Heart right ventricle (tissue), 16 donors: ENCODE measurements at regions not wholly inside any gene's neighbourhood (a gene's known extent, or its start where the extent isn't known, plus 50 kb on each side); places are given as distances from the start of the nearest gene placed in this dataset.

Experiments used
- ATAC-seq, 8 donors: fragments of 200-7000 bp; cut with Tn5 transposase; one replicate each; pipeline ENCODE4 v1.9.1; 2020; ENCODE audit warnings: mild to moderate bottlenecking in 8 of 8, moderate library complexity in 8 of 8, moderate number of reproducible peaks in 1 of 8
- DNase-seq, 2 donors: peaks; one replicate each; pipeline ENCODE4 v3.0.0-alpha.2; 2020
- H3K27ac ChIP-seq, 10 donors: fragments of 200-600 bp; sonication (generic) in 2 of 10; one replicate each; pipeline versions ENCODE4 v1.5.0 to v1.8.0; 2020 to 2022; ENCODE audit warnings: mild to moderate bottlenecking in 3 of 10
- H3K27me3 ChIP-seq, 7 donors: fragments of 200-600 bp; one replicate each; pipeline ENCODE4 v1.8.0; 2021 to 2022; ENCODE audit warnings: mild to moderate bottlenecking in 2 of 7
- H3K36me3 ChIP-seq, 9 donors: fragments of 200-600 bp; sonication (generic) in 1 of 9; one replicate each; pipeline versions ENCODE4 v1.5.0 to v1.8.0; 2020 to 2022; ENCODE audit warnings: mild to moderate bottlenecking in 2 of 9
- H3K4me1 ChIP-seq, 9 donors: fragments of 200-600 bp; sonication (generic) in 1 of 9; one replicate each; pipeline versions ENCODE4 v1.5.0 to v1.8.0; 2020 to 2022; ENCODE audit warnings: mild to moderate bottlenecking in 4 of 9
- H3K4me3 ChIP-seq, 10 donors: fragments of 200-600 bp; sonication (generic) in 2 of 10; one replicate each; pipeline versions ENCODE4 v1.5.0 to v1.8.0; 2020 to 2022; ENCODE audit warnings: mild to moderate bottlenecking in 7 of 10, moderate library complexity in 2 of 10
- H3K9me3 ChIP-seq, 11 donors: fragments of 200-600 bp in 10 of 11; sonication (generic) in 2 of 11; one replicate each; pipeline versions ENCODE4 v1.5.0 to v1.8.0; 2013 to 2022; ENCODE audit warnings: mild to moderate bottlenecking in 2 of 11, control low read depth in 1 of 11, moderate library complexity in 1 of 11
- CTCF ChIP-seq, 9 donors: fragments of 200-600 bp; sonication (generic) in 2 of 9; IDR thresholded peaks; one replicate each; pipeline versions ENCODE4 v1.5.0 to v1.8.0; 2021 to 2022; ENCODE audit warnings: antibody characterized with exemption in 9 of 9, mild to moderate bottlenecking in 5 of 9, moderate library complexity in 1 of 9
- WGBS, 2 donors: extraction: QIAGEN DNeasy Blood & Tissue Kit; methylation state at CpG; one replicate each; pipeline ENCODE4 v1.1.7; 2013; ENCODE audit warnings: inconsistent platforms in 1 of 2; 5-methylcytosine and 5-hydroxymethylcytosine counted together
- intact Hi-C, 10 donors: fragments of 100-400 bp; cut with DNase I; formaldehyde crosslinking; loops; one replicate each; pipeline versions ENCODE4 v1.11.1 to v1.14.2; 2022
- donor health status: Arrhythmogenic right ventricular cardiomyopathy.
- donor health status: ischemic (EF 13 %, LVEDD 7.1; RV severe dilation, severe dysfunction).
- donor health status: healthy with polysubstance abuse.
- donor health status: DM: no; HTN: yes; CAD: no.
- donor health status: DM: no; HTN: no; CAD: no.
- donor health status: ischemic (EF 25% LVEDD 6.9; RV normal size, moderate dysfunction).
- donor health status: ischemic (EF 25% LVEDD 5.7; RV mildly dilated, moderate dysfunction).
- donor health status: healthy.
- donor health status: DM: yes; HTN: yes; CAD: no.
- donor health status: Ischemic cardiomyopathy.
- donor health status: ischemic (EF 35%, LVEDD 5.7; RV mildly dilated, moderate dysfunction).
- donor health status: nonischemic (EF 11% LVEDD 7.7; RV severe dilation, severe dysfunction).
- donor health status: DM: yes; HTN: yes; CAD: no.
- donor health status: PGD.
- donor health status: ischemic (EF 29% LVEDD 5.4; RV normal size, mild dysfunction).
- donor health status: nonischemic (EF 23%, LVEDD 6.1; RV moderate dilation, normal function).

- peak overlapping the region in 7 of 10 donors; percentile 33 to 59 (median 50) for H3K4me3 ChIP-seq
- no peak for TF ChIP-seq CTCF (IDR thresholded peaks at IDR 0.05)
- WGBS, 2 donors: 32 to 58% methylated on average over 3 of the region's 3 CpGs
- H3K4me1 ChIP-seq: peaks cover 0 to 32% (median 13%) of the 10 kb centered on the region in 9 donors
- ATAC-seq: no peak
- H3K27me3 ChIP-seq: peaks cover 0 to 26% (median 14%) of the 10 kb centered on the region in 7 donors
- H3K27ac ChIP-seq: no peak overlapping the region
- no peaks in the 10 kb centered on the region for H3K36me3 ChIP-seq
- no peak for DNase-seq
- no peaks in the 10 kb centered on the region for H3K9me3 ChIP-seq
- intact Hi-C loops: loop anchor here (1.0 to 10.0 kb wide), 8 partner anchors 54 to 178 kb away; no protein-coding TSS in a partner anchor
Observed at GRCh38 chr11:123301013-123301591, 106.1 kb upstream of the CLMP start.

GRCh38 chr11:123299721-123300120, 104.7 kb upstream of the CLMP start:
- H3K36me3 ChIP-seq: no peaks in the 10 kb centered on the region
- 80 to 88% methylated on average over 7 of the region's 7 CpGs for WGBS, 2 donors
- ATAC-seq: peak in 4 of 8 donors; percentile 30 to 55 (median 40)
- intact Hi-C loops: loop anchor here in 9 of 10 donors (1.0 to 10.0 kb wide), 8 partner anchors 55 to 179 kb away; no protein-coding TSS in a partner anchor
- no peak for TF ChIP-seq CTCF (IDR thresholded peaks at IDR 0.05)
- peaks cover 0 to 25% (median 14%) of the 10 kb centered on the region in 7 donors for H3K27me3 ChIP-seq
- peak in 1 of 2 donors; percentile 35 for DNase-seq
- no peak overlapping the region for H3K27ac ChIP-seq
- no peak overlapping the region for H3K4me3 ChIP-seq
- peaks cover 0 to 27% (median 12%) of the 10 kb centered on the region in 9 donors for H3K4me1 ChIP-seq
- no peaks in the 10 kb centered on the region for H3K9me3 ChIP-seq

DNA sequence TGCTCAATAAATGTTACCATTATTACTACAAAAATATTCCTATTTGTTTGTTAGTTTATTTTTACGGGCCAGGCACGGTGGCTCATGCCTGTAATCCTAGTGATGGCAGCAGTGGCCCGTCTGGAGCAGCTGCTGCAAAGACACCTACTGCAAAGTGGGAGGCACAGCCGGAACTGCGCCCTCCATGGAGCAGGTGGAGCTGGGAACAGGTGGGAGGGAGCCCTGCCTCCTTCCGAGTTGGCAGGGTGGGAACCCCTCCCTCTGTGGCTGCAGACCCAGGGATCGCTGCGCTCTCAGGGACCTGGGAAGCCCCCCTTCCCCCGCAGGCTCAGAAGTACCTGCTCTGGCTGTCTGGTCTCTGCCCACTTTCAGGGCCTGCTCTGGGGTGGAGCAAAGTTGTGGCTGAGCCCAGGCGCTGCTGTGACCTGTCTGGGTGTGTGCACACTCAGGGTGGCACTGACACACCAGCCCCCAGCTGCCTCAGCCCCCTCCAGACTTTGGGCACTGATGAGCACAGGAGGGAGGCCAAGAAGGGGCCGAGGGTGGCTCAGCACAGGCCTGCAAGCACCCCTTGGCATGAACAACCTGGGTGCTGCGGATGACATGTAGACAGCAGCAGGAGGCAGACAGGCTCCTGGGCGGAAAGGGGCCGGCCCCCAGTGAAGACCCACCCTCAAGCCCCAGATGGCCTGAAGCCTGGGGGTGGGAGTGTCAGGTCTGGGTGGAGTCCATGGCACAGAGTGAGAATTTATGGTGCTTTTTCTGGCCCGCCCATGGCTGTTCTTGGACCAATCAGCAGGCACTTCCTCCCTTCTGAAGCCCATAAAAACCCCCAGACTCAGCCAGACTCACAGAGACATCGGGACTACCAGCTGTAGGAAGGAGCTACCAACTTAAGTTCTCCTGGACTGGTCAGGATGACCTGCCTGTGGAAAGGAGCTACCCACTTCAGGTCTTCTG, 103.7 kb upstream of the CLMP start:
- no peaks in the 10 kb centered on the region for H3K36me3 ChIP-seq
- intact Hi-C loops: no loop called here
- no peak overlapping the region for H3K27ac ChIP-seq
- 91 to 95% methylated on average over 16 of the region's 16 CpGs for WGBS, 2 donors
- no peak overlapping the region for H3K4me3 ChIP-seq
- H3K9me3 ChIP-seq: no peaks in the 10 kb centered on the region
- TF ChIP-seq CTCF (IDR thresholded peaks at IDR 0.05): no peak
- DNase-seq: no peak
- ATAC-seq: no peak
- H3K27me3 ChIP-seq: peaks cover 0 to 17% (median 10%) of the 10 kb centered on the region in 7 donors
- H3K4me1 ChIP-seq: peaks cover 0 to 27% (median 12%) of the 10 kb centered on the region in 9 donors

- peaks cover 0 to 9% (median 0%) of the 10 kb centered on the region in 7 donors for H3K27me3 ChIP-seq
- H3K4me1 ChIP-seq: no peaks in the 10 kb centered on the region
- no peak overlapping the region for H3K4me3 ChIP-seq
- no peaks in the 10 kb centered on the region for H3K9me3 ChIP-seq
- TF ChIP-seq CTCF (IDR thresholded peaks at IDR 0.05): no peak
- H3K27ac ChIP-seq: no peak overlapping the region
- 92 to 93% methylated on average over 2 of the region's 2 CpGs for WGBS, 2 donors
- no peak for ATAC-seq
- no peaks in the 10 kb centered on the region for H3K36me3 ChIP-seq
- intact Hi-C loops: no loop called here
- DNase-seq: no peak
Observed at GRCh38 chr11:123292647-123293046, 97.6 kb upstream of the CLMP start.
